ENCODE measurements at regions not wholly inside any gene's neighbourhood (a gene's known extent, or its start where the extent isn't known, plus 50 kb on each side); places are given as distances from the start of the nearest gene placed in this dataset.

DNA sequence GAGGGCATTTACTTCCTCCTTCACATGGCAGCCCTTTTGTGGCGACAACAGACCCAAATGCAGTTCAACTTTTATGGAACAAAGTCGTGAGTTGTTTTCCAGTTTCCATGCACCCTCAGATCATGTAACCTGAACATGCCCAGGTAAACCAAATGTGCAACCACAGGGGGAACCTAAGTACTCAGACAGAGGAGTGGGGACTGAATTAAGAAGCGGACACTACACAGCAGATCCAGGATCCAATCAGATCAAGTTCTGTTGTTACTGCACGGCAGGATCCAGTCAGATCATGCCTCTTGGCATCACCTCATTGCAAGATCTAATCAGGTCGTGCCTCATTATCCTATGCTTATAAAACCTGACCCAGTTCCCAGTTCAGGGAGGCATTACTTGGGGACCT, 115.7 kb downstream of the MATN1 start:
- DNase-seq = no peak

DNA sequence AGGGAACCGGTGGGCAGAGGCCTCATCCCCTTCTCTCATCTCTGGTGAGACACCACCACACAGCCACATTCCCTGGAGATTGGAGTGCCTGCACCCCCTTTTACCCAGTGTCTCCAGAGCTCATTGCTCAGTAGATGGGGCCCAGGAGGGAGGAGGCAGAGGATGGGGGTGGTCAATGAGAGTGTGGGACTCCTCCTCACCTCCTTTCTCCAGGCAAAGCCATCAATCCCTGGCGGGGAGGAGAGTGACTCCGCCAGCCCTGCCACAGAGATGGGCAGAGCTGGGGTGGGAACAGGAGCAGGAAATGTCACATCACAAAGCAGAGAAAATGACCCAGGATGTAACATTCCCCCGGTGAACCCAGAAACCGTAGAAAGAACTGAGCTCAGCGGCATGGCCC, 117.2 kb downstream of the MATN1 start:
- DNase-seq = no peak

DNA sequence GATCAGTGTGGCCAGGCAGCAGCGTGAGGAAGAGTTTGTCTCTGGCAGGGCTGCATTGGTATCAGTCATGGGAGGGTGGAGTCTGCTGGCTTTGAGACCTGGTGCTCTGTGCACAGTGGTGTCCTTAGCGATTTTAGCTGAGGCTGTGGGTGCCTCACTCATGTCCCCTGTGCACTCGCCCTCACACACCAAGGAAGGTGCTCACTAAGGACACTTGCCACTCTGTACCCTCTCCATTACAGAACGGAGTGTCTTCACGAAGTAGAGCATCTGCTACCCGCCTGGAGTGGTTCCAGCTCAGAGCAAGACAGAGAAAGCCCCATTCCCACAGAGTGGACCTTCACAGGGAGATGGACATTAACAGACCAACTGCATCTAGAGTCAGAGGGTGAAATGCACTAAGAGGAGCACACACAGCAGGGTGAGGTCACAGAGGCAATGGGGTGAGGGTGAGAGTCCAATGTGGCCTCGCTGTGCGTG, 117.9 kb downstream of the MATN1 start:
- DNase-seq = no peak

DNA sequence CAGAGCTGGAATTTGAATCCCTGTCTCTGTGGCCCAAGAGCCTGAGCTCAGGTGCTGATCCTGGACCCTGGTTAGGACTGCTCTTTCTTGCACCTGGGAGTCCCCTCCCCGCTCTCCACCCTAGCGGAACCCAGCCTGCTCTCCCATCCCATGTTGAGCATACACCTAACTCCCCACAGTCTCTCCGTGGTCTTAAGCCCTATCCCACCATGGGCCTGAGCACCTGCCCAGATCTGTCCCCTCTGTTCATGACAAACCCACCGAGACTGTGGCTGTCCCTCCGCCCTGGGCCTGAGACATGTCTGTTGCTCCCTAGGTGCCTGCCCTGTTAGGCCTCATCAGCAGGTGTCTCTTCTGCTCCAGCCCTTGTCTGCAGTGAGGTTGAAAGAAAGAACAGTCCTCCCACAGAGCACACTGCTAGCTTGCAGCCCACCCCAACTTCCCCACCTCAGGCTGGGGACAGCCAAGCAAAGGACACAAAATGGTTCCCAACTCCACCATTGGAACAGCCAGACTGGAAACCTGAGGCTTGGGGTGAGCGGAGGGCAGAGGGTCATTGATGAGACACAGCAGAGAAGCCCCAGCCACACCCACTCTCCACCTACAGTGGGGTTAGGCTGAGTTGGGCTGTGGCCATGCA, 118.5 kb downstream of the MATN1 start:
- DNase-seq = no peak

DNA sequence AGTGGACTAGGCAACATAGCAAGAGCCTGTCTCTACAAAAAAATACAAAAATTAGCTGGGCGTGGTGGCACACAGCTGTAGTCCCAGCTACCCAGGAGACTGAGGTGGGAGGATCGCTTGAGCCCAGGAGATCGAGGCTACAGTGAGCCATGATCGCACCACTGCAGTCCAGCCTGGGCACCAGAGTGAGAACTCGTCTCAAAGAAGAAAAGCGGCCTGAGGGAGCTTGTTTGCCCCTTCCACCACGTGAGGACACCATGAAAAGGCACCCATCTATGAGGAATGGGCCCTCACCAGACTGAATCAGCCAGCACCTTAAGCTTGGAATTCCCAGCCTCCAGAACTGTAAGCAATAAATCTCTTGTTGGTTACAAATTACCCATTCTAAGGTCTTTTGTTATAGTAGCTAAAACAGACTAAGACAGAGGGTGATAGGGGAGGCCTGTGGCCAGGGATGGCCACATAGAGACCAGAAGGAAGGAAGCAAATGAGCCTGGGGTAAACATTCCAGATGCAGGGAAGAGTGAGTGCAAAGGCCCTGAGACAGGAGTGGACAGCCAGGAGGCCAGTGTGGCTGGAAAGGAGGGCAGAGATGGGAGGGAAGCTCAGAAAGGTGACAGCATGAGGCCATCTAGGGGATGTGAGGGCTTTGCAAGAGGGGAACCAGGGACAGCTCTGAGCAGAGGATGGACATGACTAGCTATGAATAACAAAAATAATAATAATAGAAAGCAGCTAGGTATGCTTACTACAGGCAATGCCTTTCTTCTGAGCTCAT, 120.1 kb downstream of the MATN1 start:
- DNase-seq = no peak

DNA sequence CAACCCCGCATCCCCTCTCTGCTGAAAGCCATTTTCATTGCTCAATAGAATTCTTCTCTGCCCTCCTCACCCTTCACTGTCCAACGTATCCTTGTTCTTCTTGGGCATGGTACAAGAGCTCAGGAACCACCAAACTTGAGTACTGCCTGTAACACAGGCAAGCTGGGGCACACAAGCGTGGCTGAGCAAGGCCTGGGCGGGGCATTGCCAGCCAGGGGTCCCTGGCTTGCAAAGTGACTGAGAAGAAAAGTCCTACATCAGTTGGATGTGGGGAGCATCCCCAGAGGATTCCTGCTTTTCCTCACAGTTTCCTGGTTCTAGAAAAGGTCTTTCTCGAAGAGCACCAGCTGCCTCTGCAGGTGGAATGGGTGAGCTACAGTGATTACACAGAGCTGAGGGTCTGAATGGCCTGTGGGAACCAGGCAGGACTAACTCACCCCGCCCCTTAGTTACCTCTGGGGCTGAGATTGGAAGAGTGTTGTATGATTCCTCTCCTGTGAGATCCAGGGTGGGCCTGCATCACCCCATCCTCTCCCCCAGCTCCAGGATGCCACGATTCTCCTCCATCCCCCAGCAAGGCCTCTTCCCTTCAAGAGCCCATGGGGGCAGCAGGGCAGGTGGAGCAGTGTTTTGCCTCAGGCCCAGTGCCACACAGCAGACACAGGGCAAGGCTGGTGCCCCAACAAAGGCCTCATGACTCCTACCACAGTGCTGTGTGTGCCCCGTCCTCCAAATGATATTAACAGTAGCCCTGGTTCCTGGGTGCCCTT, 121.9 kb downstream of the MATN1 start:
- no peak for DNase-seq

DNA sequence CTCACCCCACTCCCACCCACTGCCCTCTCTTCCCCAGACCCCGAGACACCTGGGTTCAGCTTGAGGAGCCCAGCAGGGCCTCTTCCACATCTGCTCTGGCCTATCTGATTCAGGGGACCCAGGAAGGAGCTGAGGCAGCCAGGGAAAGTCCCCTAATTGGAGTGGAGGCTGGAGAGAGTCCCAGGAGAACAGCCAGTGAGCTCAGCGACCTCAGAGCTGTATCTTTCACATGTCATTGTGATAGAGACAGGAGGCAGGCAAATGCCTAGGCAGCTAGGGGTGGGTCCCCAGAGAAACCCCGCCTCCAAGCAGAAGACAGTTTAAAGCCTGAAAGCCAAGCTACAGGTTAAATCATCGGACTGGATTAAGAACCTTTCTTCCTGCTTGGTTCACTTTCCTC, 122.7 kb downstream of the MATN1 start:
- DNase-seq = no peak

DNA sequence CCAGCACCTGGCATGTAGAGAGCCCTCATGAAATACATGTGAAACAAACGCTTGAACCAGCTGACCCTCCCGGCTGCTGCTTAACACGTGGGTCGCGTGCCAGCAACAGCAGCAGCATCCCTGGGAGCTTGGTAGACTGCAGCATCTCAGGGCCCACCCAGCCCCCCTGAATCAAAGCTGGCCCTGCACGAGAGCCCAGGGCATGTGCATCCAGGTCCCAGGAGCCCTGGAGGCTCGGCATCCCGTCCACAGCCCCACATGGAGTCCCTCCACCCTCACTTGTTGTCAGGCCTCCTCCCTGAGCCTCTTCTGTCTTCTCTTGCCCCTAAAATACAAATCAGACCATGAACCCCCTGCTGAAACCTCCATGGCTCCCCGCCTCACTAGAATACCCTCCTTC, 123.1 kb downstream of the MATN1 start:
- DNase-seq = no peak

DNA sequence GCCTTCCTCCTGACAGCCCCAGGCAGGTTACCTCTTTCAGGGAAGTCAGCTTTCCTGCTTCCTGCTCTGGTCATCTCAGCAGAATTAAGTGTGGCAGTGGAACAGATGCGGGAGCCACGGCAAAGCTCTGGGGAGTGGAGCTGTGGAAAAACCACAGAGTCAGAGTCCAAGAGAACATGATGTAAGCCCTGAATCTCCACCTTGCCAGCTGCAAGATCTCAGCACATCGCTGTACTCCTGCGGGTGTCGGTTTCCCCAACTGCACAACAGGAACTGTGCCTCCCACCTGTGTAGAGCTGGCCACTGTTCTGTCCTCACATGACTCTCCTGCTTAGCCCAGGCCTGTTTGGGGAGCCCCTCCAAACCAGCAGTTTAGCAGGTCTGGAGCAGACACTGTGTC, 123.7 kb downstream of the MATN1 start:
- DNase-seq = no peak

DNA sequence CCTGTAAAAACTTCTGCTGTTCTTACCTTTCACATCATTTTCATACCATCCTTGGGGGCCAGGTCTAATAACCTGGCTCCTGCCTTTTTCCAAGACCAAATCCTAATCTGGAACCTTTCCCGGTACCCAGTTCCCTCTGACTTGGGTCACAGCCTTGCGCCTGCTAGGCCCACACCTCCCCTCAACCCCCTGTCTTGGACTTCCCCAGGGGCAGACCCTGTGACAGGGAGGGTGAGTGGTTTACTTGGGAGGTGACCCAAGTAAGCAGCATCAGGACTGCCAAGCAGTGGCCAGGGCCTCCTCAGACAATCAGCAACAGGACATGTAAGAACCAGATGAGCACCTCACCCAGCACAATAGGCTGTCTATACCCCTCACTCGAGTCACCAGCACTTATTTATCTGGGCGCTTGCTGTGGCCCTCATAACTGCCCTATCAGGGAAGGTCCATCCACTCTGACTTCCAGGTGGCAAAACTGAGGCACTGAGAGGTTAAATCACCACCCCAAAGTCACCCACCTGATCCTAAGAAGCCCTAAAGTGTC, 124.7 kb downstream of the MATN1 start:
- DNase-seq = no peak

DNA sequence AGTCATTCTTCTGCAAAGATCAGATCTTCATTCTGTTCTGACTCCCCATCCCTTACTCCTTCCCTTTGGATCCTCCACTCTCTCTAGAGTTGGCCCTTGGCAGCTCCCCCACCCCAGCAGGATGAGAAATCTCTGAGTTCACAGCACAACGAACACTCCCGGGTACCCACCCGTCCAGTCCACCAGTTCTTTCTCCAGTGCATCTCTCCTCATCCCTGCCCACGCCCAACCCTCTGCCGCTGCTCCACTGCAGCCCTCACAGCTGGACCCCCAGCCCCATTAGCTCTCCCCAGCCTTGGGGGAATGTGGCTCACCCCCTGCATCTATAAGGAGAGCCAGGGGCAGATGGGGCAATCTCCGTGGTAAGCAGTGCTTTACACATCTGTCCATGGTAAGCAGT, 125.7 kb downstream of the MATN1 start:
- DNase-seq = no peak

DNA sequence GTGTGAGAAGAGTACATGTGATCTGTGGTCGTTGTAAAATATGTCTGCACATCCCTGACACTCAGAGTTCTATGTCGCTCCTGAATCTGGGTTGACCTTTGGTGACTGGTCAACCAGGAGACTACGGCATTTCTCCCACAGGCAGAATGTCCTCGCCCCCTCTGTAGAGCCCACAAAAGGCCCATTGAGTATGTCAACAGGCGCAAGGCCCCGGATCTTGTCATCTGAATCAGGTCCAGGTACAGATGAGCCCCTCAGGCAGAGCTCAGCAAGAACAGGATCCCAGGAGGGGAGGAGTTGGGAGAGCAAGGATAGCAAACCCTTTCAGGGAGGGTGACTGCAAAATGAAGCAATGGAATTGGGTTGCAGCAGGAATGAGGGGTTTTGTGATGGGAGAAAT, 126.5 kb downstream of the MATN1 start:
- no peak for DNase-seq

DNA sequence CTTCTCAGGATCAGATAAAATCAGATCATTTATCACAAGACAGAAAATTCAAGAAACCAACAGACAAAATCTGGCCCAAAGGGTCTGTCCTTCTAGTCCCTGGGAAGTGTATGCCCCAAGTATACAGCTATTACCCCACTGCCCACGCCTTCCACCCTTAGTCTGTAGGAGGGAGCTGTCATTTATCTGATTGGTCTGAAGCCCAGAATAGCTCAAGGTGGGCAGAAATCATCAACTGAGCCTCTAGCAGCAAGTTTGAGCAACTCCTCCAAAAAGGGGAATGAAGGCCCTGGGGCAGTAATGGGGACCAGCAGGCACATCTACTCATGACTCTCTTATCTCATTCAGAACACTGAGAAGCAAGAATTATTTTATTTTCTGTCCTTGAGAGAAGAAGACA, 126.9 kb downstream of the MATN1 start:
- DNase-seq = no peak

DNA sequence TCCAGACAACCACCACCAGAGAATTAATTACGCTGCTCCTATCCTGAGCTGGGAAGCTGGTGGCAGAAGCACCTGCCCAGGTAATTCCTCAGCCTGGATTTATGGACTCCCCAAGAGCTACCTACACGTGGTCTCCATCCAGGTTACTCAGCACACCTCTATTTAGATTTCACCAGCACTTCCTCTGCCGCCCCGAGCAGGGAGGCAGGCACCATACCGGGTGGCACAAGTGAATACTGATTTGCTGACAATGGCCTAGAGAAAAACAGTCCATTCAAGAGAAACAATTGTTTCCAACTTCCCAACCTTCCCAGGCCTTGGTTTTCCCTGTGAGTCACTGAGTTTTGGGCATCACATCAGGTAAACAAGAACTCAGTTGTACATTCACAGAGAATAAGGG, 134.3 kb downstream of the MATN1 start:
- no peak for DNase-seq

DNA sequence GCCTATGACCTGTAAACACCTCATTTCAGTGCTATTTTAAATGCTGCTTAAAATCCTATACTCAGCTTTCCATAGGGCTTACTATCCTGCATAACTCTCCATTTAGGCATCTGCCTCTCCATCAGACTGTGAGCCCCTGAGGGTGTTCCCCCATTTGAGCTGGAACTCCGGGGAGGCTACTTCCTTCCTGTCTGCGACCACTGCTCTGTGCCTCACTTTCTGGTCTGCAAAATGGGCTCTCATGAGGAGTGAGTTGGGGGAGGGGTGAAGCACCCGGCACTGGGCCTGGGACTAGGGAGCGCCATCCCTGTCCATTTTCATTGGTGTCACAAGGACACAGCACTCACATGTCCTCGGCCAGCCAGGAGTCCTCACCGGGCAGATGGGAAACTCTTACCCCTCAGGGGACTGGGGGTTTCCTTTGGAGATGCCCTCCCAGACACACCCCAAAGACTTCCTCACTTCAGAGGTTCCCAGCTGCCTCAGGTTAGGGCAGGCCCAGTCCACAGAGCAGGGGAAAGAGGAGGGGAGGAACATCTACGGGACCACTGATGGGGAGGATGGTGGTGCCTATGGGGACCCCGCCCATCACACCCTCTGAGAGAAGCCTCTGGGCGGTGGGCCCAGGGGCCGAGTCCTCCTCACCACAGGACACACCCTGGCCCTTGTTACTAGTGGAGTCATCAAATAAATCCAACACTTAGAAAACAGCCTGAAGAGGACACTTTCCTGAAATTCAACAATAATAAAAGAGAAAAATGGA, 134.9 kb downstream of the MATN1 start:
- DNase-seq = no peak

DNA sequence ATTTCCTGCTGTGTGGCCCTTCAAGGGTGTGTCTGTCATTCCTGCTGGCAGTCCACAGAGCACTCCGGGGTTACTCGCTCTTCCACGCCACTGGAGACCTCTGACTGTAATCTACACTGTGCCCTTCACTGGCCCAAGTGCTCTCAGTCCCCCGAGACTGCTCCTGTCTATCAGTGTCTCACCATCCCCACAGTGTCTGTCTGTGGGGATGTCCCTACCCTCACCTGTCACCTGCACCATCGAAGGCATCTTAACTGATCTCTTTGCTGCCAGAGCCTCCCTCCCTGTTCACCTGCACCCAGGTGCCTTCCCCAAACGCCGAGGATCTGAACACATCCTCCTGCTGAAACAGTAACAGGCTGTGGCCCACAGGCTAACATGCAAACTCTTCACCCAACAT, 136.7 kb downstream of the MATN1 start:
- no peak for DNase-seq

DNA sequence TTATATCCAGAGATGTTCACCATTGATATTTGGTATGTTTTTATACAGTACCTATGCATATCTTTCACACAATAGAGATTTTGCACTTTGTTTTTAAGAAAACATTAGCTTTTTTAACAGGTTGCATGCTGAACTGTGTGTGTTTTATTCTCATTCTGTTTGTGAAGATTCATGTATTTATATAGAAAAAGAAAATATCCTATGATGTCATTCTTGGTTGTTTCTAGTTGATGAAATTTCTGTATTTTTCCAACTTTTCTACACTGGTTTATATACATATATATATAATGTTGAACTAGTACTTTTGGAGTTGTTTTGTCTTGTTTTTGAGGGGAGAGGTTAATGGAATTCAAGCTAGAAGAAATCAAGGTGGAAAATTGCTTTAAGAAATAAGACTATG, 143.8 kb downstream of the MATN1 start:
- no peak for DNase-seq

DNA sequence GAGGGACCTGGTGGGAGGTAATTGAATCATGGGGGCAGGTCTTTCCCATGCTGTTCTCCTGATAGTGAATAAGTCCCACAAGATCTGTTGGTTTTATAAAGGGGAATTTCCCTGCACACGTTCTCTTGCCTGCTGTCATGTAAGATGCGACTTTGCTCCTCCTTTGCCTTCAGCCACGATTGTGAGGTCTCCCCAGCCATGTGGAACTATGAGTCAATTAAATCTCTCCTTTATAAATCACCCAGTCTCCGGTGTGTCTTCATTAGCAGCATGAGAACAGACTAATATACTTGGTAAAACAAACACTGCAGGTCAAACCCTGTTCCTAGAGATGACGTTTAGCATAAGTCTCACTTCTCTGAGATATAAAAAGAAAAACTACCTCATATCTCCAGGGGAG, 148.3 kb downstream of the MATN1 start:
- DNase-seq = no peak

DNA sequence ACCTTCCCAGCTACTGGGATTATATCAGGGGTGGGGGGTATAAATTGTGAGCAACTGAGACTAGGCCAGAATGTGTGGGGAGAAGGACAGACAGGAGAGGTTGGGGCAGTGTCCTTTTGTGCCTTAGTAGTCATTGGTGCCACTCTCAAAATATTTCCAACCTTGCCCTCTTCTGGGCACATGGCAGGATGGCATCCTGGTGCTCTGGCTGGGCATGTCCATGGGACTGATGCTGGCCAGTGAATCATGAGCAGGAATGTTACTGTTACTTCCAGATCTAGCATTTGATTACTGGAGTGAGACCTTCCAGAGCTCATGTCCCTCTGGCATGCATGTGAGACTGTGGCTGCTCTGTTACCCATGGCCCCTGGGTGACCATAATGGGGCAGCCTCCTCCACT, 151.2 kb downstream of the MATN1 start:
- no peak for DNase-seq

DNA sequence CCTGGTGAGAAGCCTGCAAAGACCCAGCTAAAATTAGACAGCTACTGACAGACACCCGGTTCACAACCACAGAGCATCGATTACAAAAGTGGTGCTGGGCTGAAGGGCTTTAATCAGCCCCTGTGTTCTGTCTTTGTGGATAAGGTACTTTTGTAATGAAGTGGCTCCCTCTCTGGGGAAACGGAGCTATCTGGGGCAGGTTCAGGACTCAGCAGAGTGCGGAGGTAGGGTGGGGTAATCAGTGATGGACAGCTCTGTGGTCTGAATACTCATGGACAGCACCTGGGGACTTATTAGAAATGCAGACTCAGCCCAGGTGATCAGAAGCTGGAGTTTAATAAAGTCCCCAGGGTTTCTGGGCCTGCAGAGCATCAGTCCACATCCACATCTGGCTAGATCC, 152.0 kb downstream of the MATN1 start:
- DNase-seq = no peak

DNA sequence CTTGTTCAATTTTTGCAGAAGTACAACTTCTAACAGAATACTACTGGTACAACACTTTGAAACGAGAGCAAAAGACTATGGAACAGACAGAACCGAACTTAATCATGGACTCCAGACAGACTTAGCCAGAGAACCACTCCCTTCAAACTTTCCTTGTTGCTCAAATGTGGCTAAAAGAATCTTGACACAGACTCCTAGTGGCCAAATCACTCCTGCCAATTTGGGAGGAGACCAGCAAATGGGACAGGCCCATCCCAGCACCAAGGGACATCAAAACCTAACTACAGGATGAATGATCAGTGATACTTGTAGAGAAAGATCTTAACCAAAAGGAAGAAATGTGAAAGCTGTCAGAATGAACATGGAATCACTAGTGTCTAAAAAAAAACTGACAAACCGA, 154.0 kb downstream of the MATN1 start:
- no peak for DNase-seq

DNA sequence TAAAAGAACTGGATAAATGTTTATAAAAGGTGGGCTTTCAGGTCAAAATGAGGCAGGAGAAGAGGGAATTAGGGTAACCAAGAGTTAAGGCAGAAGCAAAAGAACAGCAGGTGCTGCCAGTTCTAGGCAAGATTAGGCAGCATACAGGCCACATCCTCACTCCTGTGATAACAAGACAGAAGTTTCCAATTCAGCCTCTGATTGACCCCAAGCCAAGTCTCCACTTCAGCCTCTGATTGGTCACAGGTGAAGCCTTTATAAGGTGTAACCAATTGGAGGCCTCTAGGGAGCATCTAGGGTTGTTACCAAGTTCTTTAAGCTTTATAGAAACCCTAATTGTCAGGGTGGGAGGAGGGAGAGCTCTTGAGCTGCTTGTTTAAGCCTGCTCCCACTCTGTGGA, 160.8 kb downstream of the MATN1 start:
- DNase-seq = no peak

DNA sequence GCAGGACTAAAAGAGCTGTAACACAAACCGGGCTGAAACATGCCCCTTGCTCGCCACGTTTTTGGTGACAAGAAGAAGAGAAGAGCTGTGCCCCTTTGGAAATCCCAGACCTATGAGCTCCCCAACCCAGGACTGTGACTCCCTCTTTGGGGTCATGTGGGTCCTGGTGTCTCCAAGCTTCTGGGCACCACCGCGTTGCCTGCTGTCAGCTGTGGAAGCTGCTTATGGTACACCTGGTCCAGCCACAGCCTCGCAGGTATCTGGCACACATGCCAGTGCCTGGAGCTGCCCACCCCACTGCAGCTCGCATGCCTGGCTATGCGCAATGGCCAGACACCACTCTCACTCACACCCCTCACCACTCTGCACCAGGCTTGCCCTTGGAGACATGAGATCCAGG, 171.8 kb downstream of the MATN1 start:
- no peak for DNase-seq
